ENCODE measurements at regions not wholly inside any gene's neighbourhood (a gene's known extent, or its start where the extent isn't known, plus 50 kb on each side); places are given as distances from the start of the nearest gene placed in this dataset.
"Not testable (repeated sequence)": the region's sequence is repeated elsewhere in the genome, so short reads cannot be mapped to it uniquely, and the experiment has no call there.

DNA sequence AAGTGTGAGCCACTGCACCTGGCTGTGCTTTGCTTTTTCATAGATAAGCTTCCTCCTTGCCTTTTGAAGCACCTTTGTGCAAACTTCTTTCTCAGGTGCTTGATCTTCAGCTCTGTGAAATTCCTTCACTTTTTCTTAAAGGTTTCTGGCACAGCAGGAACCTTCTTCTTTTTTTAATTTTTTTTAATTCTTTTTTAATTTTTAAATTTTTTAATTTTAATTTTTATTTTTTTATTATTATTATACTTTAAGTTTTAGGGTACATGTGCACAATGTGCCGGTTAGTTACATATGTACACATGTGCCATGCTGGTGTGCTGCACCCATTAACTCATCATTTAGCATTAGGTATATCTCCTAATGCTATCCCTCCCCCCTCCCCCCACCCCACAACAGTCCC, 161.0 kb upstream of the ROPN1 start:
- TF ChIP-seq, protein P1, sequence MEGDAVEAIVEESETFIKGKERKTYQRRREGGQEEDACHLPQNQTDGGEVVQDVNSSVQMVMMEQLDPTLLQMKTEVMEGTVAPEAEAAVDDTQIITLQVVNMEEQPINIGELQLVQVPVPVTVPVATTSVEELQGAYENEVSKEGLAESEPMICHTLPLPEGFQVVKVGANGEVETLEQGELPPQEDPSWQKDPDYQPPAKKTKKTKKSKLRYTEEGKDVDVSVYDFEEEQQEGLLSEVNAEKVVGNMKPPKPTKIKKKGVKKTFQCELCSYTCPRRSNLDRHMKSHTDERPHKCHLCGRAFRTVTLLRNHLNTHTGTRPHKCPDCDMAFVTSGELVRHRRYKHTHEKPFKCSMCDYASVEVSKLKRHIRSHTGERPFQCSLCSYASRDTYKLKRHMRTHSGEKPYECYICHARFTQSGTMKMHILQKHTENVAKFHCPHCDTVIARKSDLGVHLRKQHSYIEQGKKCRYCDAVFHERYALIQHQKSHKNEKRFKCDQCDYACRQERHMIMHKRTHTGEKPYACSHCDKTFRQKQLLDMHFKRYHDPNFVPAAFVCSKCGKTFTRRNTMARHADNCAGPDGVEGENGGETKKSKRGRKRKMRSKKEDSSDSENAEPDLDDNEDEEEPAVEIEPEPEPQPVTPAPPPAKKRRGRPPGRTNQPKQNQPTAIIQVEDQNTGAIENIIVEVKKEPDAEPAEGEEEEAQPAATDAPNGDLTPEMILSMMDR (IDR thresholded peaks at IDR 0.05): not testable (repeated sequence)
- TF ChIP-seq POLR2A (IDR thresholded peaks at IDR 0.05): not testable (repeated sequence)
